K562 (cell line): ENCODE measurements at regions not wholly inside any gene's neighbourhood (a gene's known extent, or its start where the extent isn't known, plus 50 kb on each side); places are given as distances from the start of the nearest gene placed in this dataset.

Experiments
- ATAC-seq: fragments of 200-7000 bp; cut with Tn5 transposase; 3 replicates; pipeline ENCODE4 v1.9.1; 2020; ENCODE audit warnings: moderate library complexity
- BruUV-seq: library from RNA; stranded (reverse); fragments of 400-500 nt; replicated peaks from 2 replicates; lab custom pipeline; 2021; lab: Mats Ljungman, UMichigan
- CTCF ChIA-PET: fragments of 300-600 bp; formaldehyde crosslinking; extraction: SDS; loops from one replicate; lab custom pipeline; 2021; ENCODE audit warnings: low intra/inter-chr PET ratio; lab: Yijun Ruan, JAX
- POLR2A ChIA-PET: fragments of 300-600, 350-650 bp; sonication (Branson Sonifier 250); formaldehyde crosslinking; extraction: SDS; loops from one replicate; lab custom pipeline; 2021; ENCODE audit warnings: antibody characterized with exemption, inconsistent platforms; lab: Yijun Ruan, JAX
- DNase-seq, 4 experiments: peaks; one replicate each; pipeline versions ENCODE4 v3.0.0 to v3.0.0-alpha.2; 2011 to 2018; ENCODE audit warnings: low spot score in 3 of 4, mixed read lengths in 3 of 4; ENCODE audit errors: extremely low read depth in 1 of 4
- FAIRE-seq: peaks from 2 replicates; lab custom pipeline; 2011; peaks lifted over from hg19 to GRCh38; lab: Jason Lieb, UNC
- H2AFZ ChIP-seq: 2 replicates; pipeline ENCODE4 v1.6.0; 2011; ENCODE audit warnings: low read depth, low read length, control low read depth, inconsistent platforms
- H3K27ac ChIP-seq: fragments of 200-600 bp; 3 replicates; pipeline ENCODE4 v1.8.0; 2011; ENCODE audit warnings: low read depth, mild to moderate bottlenecking, control low read depth, inconsistent platforms, low read length, moderate library complexity, mixed read lengths; ENCODE audit errors: extremely low read depth
- H3K27me3 ChIP-seq, 2 experiments: fragments of 300-600 bp in 1 of 2; 2 replicates in 1 of 2; 3 replicates in 1 of 2; pipeline versions ENCODE4 v1.6.0 to v1.8.0; 2011; ENCODE audit warnings: inconsistent platforms in 2 of 2, low read length in 2 of 2, mild to moderate bottlenecking in 1 of 2, mixed read lengths in 1 of 2, moderate library complexity in 1 of 2; ENCODE audit not compliant: control insufficient read depth in 2 of 2, insufficient read depth in 2 of 2
- H3K36me3 ChIP-seq: fragments of 300-600 bp; 3 replicates; pipeline ENCODE4 v1.8.0; 2011; ENCODE audit warnings: mild to moderate bottlenecking, low read length, inconsistent platforms; ENCODE audit not compliant: control insufficient read depth, insufficient read depth
- H3K4me1 ChIP-seq, 2 experiments: fragments of 200-600 bp in 1 of 2; replicated peaks in 1 of 2; 2 replicates in 1 of 2; 3 replicates in 1 of 2; pipeline versions ENCODE4 v1.5.1 to v1.8.0; 2011; ENCODE audit warnings: inconsistent platforms in 2 of 2, low read length in 2 of 2, mild to moderate bottlenecking in 1 of 2, mixed read lengths in 1 of 2, moderate library complexity in 1 of 2; ENCODE audit not compliant: control insufficient read depth in 2 of 2, insufficient read depth in 2 of 2
- H3K4me2 ChIP-seq: 2 replicates; pipeline ENCODE4 v1.6.1; 2011; ENCODE audit warnings: low read length, control low read depth, inconsistent platforms, mixed read lengths; ENCODE audit not compliant: insufficient read depth
- H3K4me3 ChIP-seq: fragments of 200-600 bp; sonication (generic), shearing (Covaris generic); 2 replicates; pipeline ENCODE4 v1.5.1; 2016; ENCODE audit warnings: control low read depth, inconsistent platforms
- H3K79me2 ChIP-seq: fragments of 200-600 bp; 3 replicates; pipeline ENCODE4 v1.8.0; 2011; ENCODE audit warnings: low read length, inconsistent platforms; ENCODE audit not compliant: control insufficient read depth, insufficient read depth
- H3K9ac ChIP-seq, 2 experiments: 2 replicates each; pipeline versions ENCODE4 v1.6.0 to v1.6.1; 2011; ENCODE audit warnings: low read depth in 2 of 2, low read length in 2 of 2, control low read depth in 1 of 2, inconsistent platforms in 1 of 2, mild to moderate bottlenecking in 1 of 2, mixed read lengths in 1 of 2; ENCODE audit not compliant: insufficient read depth in 1 of 2
- H3K9me1 ChIP-seq: one replicate; pipeline ENCODE4 v1.6.0; 2011; ENCODE audit warnings: inconsistent platforms, mild to moderate bottlenecking, low read length, moderate library complexity; ENCODE audit not compliant: control insufficient read depth, insufficient read depth
- H3K9me3 ChIP-seq: replicated peaks from 2 replicates; pipeline ENCODE4 v1.5.1; 2011; ENCODE audit warnings: low read depth, low read length, inconsistent platforms; ENCODE audit not compliant: control insufficient read depth, insufficient read depth
- H4K20me1 ChIP-seq: replicated peaks from 2 replicates; pipeline ENCODE4 v1.6.1; 2011; ENCODE audit warnings: low read length, inconsistent platforms, mixed read lengths; ENCODE audit not compliant: control insufficient read depth, insufficient read depth
- HEY1 ChIP-seq: fragments of 250-450 bp; sonication (Bioruptor Pico); IDR thresholded peaks from 2 replicates; pipeline ENCODE4 v1.5.0; 2020; ENCODE audit warnings: mild to moderate bottlenecking, moderate library complexity, borderline replicate concordance
- NCOA6 ChIP-seq: fragments of 450-650 bp; IDR thresholded peaks from 2 replicates; pipeline ENCODE4 v1.6.1; 2017; ENCODE audit warnings: mild to moderate bottlenecking
- NR2F6 ChIP-seq: fragments of 450-650 bp; formaldehyde crosslinking; IDR thresholded peaks from 2 replicates; pipeline ENCODE4 v1.4.0; 2020; ENCODE audit warnings: mild to moderate bottlenecking
- PCBP1 ChIP-seq: fragments of 200-400 bp; formaldehyde crosslinking; IDR thresholded peaks from 2 replicates; pipeline ENCODE4 v1.6.1; 2018; ENCODE audit warnings: mild to moderate bottlenecking, low read depth, low read length; ENCODE audit not compliant: poor library complexity, severe bottlenecking
- RCOR1 ChIP-seq, 2 experiments: IDR thresholded peaks; 2 replicates each; pipeline ENCODE4 v1.6.1; 2012; ENCODE audit warnings: low read depth in 2 of 2, low read length in 2 of 2, borderline replicate concordance in 1 of 2, improper control_type of control experiment in 1 of 2
- STAT5B ChIP-seq: fragments of 250-450 bp; sonication (Bioruptor Pico); IDR thresholded peaks from 2 replicates; pipeline ENCODE4 v1.8.0; 2021; ENCODE audit warnings: mild to moderate bottlenecking, inconsistent platforms
- ZNF146 ChIP-seq: IDR thresholded peaks from one replicate; pipeline ENCODE4 v1.6.1; 2018; ENCODE audit warnings: missing compliant biosample characterization; ENCODE audit not compliant: unreplicated experiment
- ZNF212 ChIP-seq: fragments of 450-650 bp; formaldehyde crosslinking; IDR thresholded peaks from 2 replicates; pipeline ENCODE4 v1.4.0; 2020; ENCODE audit warnings: mild to moderate bottlenecking
- ZNF431 ChIP-seq: sonication (generic); formaldehyde crosslinking; IDR thresholded peaks from 2 replicates; pipeline ENCODE4 v1.8.0; 2022; ENCODE audit warnings: mild to moderate bottlenecking, missing genetic modification reagents
- ZZZ3 ChIP-seq: fragments of 450-650 bp; IDR thresholded peaks from 2 replicates; pipeline ENCODE4 v1.6.1; 2016; ENCODE audit warnings: antibody characterized with exemption, mild to moderate bottlenecking, moderate library complexity
- in situ Hi-C: fragments of 300-500 bp; cut with MboI; formaldehyde crosslinking; loops from 4 replicates; pipeline ENCODE4 v1.15.0; 2018; ENCODE audit warnings: inconsistent platforms, mixed read lengths
- intact Hi-C: fragments of 100-400 bp; cut with micrococcal nuclease; formaldehyde crosslinking; loops from 2 replicates; pipeline ENCODE4 v1.14.2; 2022
- TF ChIP-seq, protein P1 (sequence below): fragments of 450-650 bp; IDR thresholded peaks from 2 replicates; pipeline ENCODE4 v1.6.1; 2016; ENCODE audit warnings: mild to moderate bottlenecking
- TF ChIP-seq, protein P2 (sequence below), 2 experiments: fragments of 450-650 bp; conservative IDR thresholded peaks; 2 replicates each; pipeline ENCODE4 v1.6.1; 2017; ENCODE audit warnings: mild to moderate bottlenecking in 2 of 2, moderate library complexity in 2 of 2
- TF ChIP-seq, protein P3 (sequence below): fragments of 150-350 bp; conservative IDR thresholded peaks from 2 replicates; pipeline ENCODE4 v1.6.1; 2014; ENCODE audit warnings: low read length
- TF ChIP-seq, protein P4 (sequence below): sonication (generic); formaldehyde crosslinking; IDR thresholded peaks from 2 replicates; pipeline ENCODE4 v1.4.0; 2020; ENCODE audit warnings: mild to moderate bottlenecking, missing genetic modification reagents

DNA sequence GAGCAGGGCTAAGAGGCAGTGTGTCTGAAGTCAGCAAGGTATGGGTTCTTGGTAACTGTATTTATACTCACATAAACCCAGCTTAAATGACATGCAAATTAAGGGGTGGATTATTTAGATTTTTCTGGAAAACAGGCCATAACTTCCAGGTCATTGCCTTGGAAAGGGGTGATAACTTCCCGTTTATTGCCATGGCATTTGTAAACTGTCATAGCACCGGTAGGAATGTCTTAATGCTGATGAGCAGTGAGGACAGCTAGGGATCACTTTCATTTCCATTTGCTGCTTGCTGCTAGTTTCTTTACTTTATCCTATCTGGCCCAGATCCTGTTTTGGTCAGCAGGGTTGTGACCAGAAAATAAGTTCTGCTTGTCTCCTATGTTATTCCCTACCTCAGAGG is 1336.7 kb downstream of the CDH11 start (continued):
- TF ChIP-seq, protein P1, sequence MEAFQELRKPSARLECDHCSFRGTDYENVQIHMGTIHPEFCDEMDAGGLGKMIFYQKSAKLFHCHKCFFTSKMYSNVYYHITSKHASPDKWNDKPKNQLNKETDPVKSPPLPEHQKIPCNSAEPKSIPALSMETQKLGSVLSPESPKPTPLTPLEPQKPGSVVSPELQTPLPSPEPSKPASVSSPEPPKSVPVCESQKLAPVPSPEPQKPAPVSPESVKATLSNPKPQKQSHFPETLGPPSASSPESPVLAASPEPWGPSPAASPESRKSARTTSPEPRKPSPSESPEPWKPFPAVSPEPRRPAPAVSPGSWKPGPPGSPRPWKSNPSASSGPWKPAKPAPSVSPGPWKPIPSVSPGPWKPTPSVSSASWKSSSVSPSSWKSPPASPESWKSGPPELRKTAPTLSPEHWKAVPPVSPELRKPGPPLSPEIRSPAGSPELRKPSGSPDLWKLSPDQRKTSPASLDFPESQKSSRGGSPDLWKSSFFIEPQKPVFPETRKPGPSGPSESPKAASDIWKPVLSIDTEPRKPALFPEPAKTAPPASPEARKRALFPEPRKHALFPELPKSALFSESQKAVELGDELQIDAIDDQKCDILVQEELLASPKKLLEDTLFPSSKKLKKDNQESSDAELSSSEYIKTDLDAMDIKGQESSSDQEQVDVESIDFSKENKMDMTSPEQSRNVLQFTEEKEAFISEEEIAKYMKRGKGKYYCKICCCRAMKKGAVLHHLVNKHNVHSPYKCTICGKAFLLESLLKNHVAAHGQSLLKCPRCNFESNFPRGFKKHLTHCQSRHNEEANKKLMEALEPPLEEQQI: no peak
- TF ChIP-seq NCOA6 (no peak), ZNF212 (CRISPR knock-in tag) (no peak)
- TF ChIP-seq, protein P2, sequence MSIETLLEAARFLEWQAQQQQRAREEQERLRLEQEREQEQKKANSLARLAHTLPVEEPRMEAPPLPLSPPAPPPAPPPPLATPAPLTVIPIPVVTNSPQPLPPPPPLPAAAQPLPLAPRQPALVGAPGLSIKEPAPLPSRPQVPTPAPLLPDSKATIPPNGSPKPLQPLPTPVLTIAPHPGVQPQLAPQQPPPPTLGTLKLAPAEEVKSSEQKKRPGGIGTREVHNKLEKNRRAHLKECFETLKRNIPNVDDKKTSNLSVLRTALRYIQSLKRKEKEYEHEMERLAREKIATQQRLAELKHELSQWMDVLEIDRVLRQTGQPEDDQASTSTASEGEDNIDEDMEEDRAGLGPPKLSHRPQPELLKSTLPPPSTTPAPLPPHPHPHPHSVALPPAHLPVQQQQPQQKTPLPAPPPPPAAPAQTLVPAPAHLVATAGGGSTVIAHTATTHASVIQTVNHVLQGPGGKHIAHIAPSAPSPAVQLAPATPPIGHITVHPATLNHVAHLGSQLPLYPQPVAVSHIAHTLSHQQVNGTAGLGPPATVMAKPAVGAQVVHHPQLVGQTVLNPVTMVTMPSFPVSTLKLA (conservative IDR thresholded peaks at IDR 0.05): no peak

DNA sequence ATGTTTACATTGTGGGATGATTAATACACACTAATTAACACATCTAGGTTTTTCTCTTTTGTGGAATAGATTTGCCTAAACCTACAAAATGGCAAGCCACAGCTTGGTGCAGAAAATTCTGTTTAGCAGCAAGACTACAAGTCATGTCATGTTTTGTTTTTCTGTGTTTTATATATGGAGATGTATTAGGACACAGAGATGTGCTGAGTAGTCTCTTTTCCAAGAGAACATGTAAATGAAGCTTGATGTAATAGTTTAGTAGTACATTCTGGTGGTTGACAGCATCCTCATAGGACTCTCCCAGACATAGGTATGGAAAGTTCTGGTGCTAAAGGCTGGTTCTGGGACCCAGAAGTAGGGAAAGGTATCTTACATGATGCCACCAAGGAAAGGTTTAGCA is 1345.4 kb downstream of the CDH11 start:
- H3K27me3 ChIP-seq: no peaks in the 10 kb centered on the region
- no peak overlapping the region for H3K27ac ChIP-seq
- ATAC-seq (no peak), FAIRE-seq (no peak), DNase-seq (no peak)
- H3K36me3 ChIP-seq: no peaks in the 10 kb centered on the region
- BruUV-seq: no TSS peak
- no peaks in the 10 kb centered on the region for H4K20me1 ChIP-seq
- ChIA-PET POLR2A (no interaction called here), CTCF (no interaction called here)
- in situ Hi-C loops (no loop called here), intact Hi-C loops (no loop called here)
- H3K9me3 ChIP-seq: no peaks in the 10 kb centered on the region
- H3K79me2 ChIP-seq: no peaks in the 10 kb centered on the region
- H3K9ac ChIP-seq: no peak overlapping the region
- no peaks in the 10 kb centered on the region for H3K9me1 ChIP-seq
- TF ChIP-seq HEY1 (CRISPR knock-in tag) (no peak), RCOR1 (IDR thresholded peaks at IDR 0.05; ENCODE audit: borderline replicate concordance in 1 of 2, low read depth in 2 of 2, low read length in 2 of 2) (no peak), ZNF146 (CRISPR knock-in tag) (no peak), PCBP1 (no peak), STAT5B (CRISPR knock-in tag) (no peak), ZNF431 (CRISPR knock-in tag) (no peak), ZZZ3 (no peak), NR2F6 (CRISPR knock-in tag) (no peak)
- TF ChIP-seq, protein P3, sequence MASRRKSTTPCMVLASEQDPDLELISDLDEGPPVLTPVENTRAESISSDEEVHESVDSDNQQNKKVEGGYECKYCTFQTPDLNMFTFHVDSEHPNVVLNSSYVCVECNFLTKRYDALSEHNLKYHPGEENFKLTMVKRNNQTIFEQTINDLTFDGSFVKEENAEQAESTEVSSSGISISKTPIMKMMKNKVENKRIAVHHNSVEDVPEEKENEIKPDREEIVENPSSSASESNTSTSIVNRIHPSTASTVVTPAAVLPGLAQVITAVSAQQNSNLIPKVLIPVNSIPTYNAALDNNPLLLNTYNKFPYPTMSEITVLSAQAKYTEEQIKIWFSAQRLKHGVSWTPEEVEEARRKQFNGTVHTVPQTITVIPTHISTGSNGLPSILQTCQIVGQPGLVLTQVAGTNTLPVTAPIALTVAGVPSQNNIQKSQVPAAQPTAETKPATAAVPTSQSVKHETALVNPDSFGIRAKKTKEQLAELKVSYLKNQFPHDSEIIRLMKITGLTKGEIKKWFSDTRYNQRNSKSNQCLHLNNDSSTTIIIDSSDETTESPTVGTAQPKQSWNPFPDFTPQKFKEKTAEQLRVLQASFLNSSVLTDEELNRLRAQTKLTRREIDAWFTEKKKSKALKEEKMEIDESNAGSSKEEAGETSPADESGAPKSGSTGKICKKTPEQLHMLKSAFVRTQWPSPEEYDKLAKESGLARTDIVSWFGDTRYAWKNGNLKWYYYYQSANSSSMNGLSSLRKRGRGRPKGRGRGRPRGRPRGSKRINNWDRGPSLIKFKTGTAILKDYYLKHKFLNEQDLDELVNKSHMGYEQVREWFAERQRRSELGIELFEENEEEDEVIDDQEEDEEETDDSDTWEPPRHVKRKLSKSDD: no peak
- TF ChIP-seq, protein P4, sequence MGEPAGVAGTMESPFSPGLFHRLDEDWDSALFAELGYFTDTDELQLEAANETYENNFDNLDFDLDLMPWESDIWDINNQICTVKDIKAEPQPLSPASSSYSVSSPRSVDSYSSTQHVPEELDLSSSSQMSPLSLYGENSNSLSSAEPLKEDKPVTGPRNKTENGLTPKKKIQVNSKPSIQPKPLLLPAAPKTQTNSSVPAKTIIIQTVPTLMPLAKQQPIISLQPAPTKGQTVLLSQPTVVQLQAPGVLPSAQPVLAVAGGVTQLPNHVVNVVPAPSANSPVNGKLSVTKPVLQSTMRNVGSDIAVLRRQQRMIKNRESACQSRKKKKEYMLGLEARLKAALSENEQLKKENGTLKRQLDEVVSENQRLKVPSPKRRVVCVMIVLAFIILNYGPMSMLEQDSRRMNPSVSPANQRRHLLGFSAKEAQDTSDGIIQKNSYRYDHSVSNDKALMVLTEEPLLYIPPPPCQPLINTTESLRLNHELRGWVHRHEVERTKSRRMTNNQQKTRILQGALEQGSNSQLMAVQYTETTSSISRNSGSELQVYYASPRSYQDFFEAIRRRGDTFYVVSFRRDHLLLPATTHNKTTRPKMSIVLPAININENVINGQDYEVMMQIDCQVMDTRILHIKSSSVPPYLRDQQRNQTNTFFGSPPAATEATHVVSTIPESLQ: no peak
- H3K4me3 ChIP-seq: no peak overlapping the region
- no peak overlapping the region for H3K4me2 ChIP-seq
- H2AFZ ChIP-seq: no peak overlapping the region
- no peaks in the 10 kb centered on the region for H3K4me1 ChIP-seq
